ENCODE measurements at regions not wholly inside any gene's neighbourhood (a gene's known extent, or its start where the extent isn't known, plus 50 kb on each side); places are given as distances from the start of the nearest gene placed in this dataset.
"Not testable (repeated sequence)": the region's sequence is repeated elsewhere in the genome, so short reads cannot be mapped to it uniquely, and the experiment has no call there.

- DNase-seq (ENCODE audit: low read depth, low spot score) = not testable (repeated sequence)
These were observed 75.7 kb downstream of the QDPR start for GRCh38 chr4:17436047-17436749.

- no peak for DNase-seq (ENCODE audit: low read depth, low spot score)
These were observed 78.1 kb downstream of the QDPR start for GRCh38 chr4:17433827-17434226.

GRCh38 chr4:17427991-17428390 lies 83.9 kb downstream of the QDPR start:
- no peak for DNase-seq (ENCODE audit: low read depth, low spot score)

GRCh38 chr4:17426222-17426621 lies 85.7 kb downstream of the QDPR start:
- DNase-seq (ENCODE audit: low read depth, low spot score) = no peak

GRCh38 chr4:17418010-17418409 lies 93.9 kb downstream of the QDPR start:
- DNase-seq (ENCODE audit: low read depth, low spot score) = no peak

- no peak for DNase-seq (ENCODE audit: low read depth, low spot score)
These were observed 97.5 kb downstream of the QDPR start for GRCh38 chr4:17414392-17414791.

- no peak for DNase-seq (ENCODE audit: low read depth, low spot score)
These were observed 111.2 kb downstream of the QDPR start for GRCh38 chr4:17400686-17401085.

GRCh38 chr4:17398805-17399204 lies 113.1 kb downstream of the QDPR start:
- no peak for DNase-seq (ENCODE audit: low read depth, low spot score)

- DNase-seq (ENCODE audit: low read depth, low spot score) = no peak
These were observed 113.9 kb downstream of the QDPR start for GRCh38 chr4:17398035-17398434.

- DNase-seq (ENCODE audit: low read depth, low spot score) = no peak
These were observed 114.3 kb downstream of the QDPR start for GRCh38 chr4:17397611-17398010.

- no peak for DNase-seq (ENCODE audit: low read depth, low spot score)
These were observed 126.5 kb downstream of the QDPR start for GRCh38 chr4:17385403-17385802.

GRCh38 chr4:17380347-17380746 lies 131.5 kb downstream of the QDPR start:
- no peak for DNase-seq (ENCODE audit: low read depth, low spot score)

- no peak for DNase-seq (ENCODE audit: low read depth, low spot score)
These were observed 135.7 kb downstream of the QDPR start for GRCh38 chr4:17376205-17376604.

- no peak for DNase-seq (ENCODE audit: low read depth, low spot score)
These were observed 138.2 kb downstream of the QDPR start for GRCh38 chr4:17373666-17374065.

GRCh38 chr4:17370818-17371217 lies 141.1 kb downstream of the QDPR start:
- DNase-seq (ENCODE audit: low read depth, low spot score) = no peak

- DNase-seq (ENCODE audit: low read depth, low spot score) = no peak
These were observed 143.5 kb downstream of the QDPR start for GRCh38 chr4:17368408-17368807.

GRCh38 chr4:17367201-17367600 lies 144.7 kb downstream of the QDPR start:
- DNase-seq (ENCODE audit: low read depth, low spot score) = no peak

- no peak for DNase-seq (ENCODE audit: low read depth, low spot score)
These were observed 145.4 kb downstream of the QDPR start for GRCh38 chr4:17366496-17366895.

- no peak for DNase-seq (ENCODE audit: low read depth, low spot score)
These were observed 149.5 kb downstream of the QDPR start for GRCh38 chr4:17362430-17362829.

GRCh38 chr4:17358241-17358640 lies 153.6 kb downstream of the QDPR start:
- DNase-seq (ENCODE audit: low read depth, low spot score) = no peak

- DNase-seq (ENCODE audit: low read depth, low spot score) = no peak
These were observed 155.0 kb downstream of the QDPR start for GRCh38 chr4:17356926-17357325.

- no peak for DNase-seq (ENCODE audit: low read depth, low spot score)
These were observed 159.5 kb downstream of the QDPR start for GRCh38 chr4:17352357-17352756.

GRCh38 chr4:17347445-17347844 lies 164.4 kb downstream of the QDPR start:
- no peak for DNase-seq (ENCODE audit: low read depth, low spot score)

- no peak for DNase-seq (ENCODE audit: low read depth, low spot score)
These were observed 172.5 kb downstream of the QDPR start for GRCh38 chr4:17339376-17339775.

All from activated naive CD8-positive, alpha-beta T cell treated with anti-CD3 and anti-CD28 coated beads, Interleukin-2, amount 50 U/mL, for 16 hours (primary cell).